Islet precursor cell (in vitro differentiated cells): ENCODE measurements at regions not wholly inside any gene's neighbourhood (a gene's known extent, or its start where the extent isn't known, plus 50 kb on each side); places are given as distances from the start of the nearest gene placed in this dataset.

Experiments used
- DNase-seq: peaks from one replicate; pipeline ENCODE4 v3.0.0-alpha.2; 2018

- no peak for DNase-seq
Measured at GRCh38 chr7:41028580-41028979, 674.3 kb downstream of the INHBA start.

GRCh38 chr7:41027428-41028115 is 675.3 kb downstream of the INHBA start:
- DNase-seq = no peak

- no peak for DNase-seq
Measured at GRCh38 chr7:41024126-41024525, 678.8 kb downstream of the INHBA start.

GRCh38 chr7:41020056-41020455 is 682.8 kb downstream of the INHBA start:
- no peak for DNase-seq

GRCh38 chr7:41013117-41013516 is 689.8 kb downstream of the INHBA start:
- no peak for DNase-seq

GRCh38 chr7:41012041-41012440 is 690.8 kb downstream of the INHBA start:
- no peak for DNase-seq

- DNase-seq = no peak
Measured at GRCh38 chr7:41010967-41011366, 691.9 kb downstream of the INHBA start.

GRCh38 chr7:41010418-41010817 is 692.5 kb downstream of the INHBA start:
- DNase-seq = no peak

GRCh38 chr7:41007811-41008210 is 695.1 kb downstream of the INHBA start:
- no peak for DNase-seq

- no peak for DNase-seq
Measured at GRCh38 chr7:41007351-41007751, 695.5 kb downstream of the INHBA start.

- DNase-seq = no peak
Measured at GRCh38 chr7:41006306-41006995, 696.4 kb downstream of the INHBA start.

- no peak for DNase-seq
Measured at GRCh38 chr7:41005374-41005901, 697.5 kb downstream of the INHBA start.

- no peak for DNase-seq
Measured at GRCh38 chr7:41003977-41004376, 698.9 kb downstream of the INHBA start.

GRCh38 chr7:41003611-41003940 is 699.3 kb downstream of the INHBA start:
- peak; percentile 63 for DNase-seq

- peak; percentile 59 for DNase-seq
Measured at GRCh38 chr7:41002741-41003610, 699.9 kb downstream of the INHBA start.

GRCh38 chr7:41000042-41000441 is 702.8 kb downstream of the INHBA start:
- no peak for DNase-seq

- no peak for DNase-seq
Measured at GRCh38 chr7:40996233-40996677, 706.6 kb downstream of the INHBA start.

GRCh38 chr7:40990841-40991240 is 712.0 kb downstream of the INHBA start:
- no peak for DNase-seq

GRCh38 chr7:40987571-40987970 is 715.3 kb downstream of the INHBA start:
- no peak for DNase-seq

- no peak for DNase-seq
Measured at GRCh38 chr7:40986351-40986873, 716.5 kb downstream of the INHBA start.

GRCh38 chr7:40983111-40983510 is 719.8 kb downstream of the INHBA start:
- DNase-seq = no peak

GRCh38 chr7:40979296-40979695 is 723.6 kb downstream of the INHBA start:
- peak; percentile 91 for DNase-seq

- no peak for DNase-seq
Measured at GRCh38 chr7:40978047-40978446, 724.8 kb downstream of the INHBA start.
